Liver (tissue), 8 donors: ENCODE measurements at regions not wholly inside any gene's neighbourhood (a gene's known extent, or its start where the extent isn't known, plus 50 kb on each side); places are given as distances from the start of the nearest gene placed in this dataset.

ENCODE experiments used
- DNase-seq: peaks from one replicate; pipeline ENCODE4 v3.0.0-alpha.2; 2017; ENCODE audit warnings: low spot score
- H3K27ac ChIP-seq, 2 donors: one replicate each; pipeline ENCODE4 v1.7.0; 2013; ENCODE audit warnings: inconsistent platforms in 2 of 2, low read length in 2 of 2, control low read depth in 1 of 2, low read depth in 1 of 2, mild to moderate bottlenecking in 1 of 2
- H3K27me3 ChIP-seq, 4 donors: one replicate each; pipeline versions ENCODE4 v1.6.1 to v1.7.0; 2013; ENCODE audit warnings: low read length in 3 of 4, inconsistent platforms in 1 of 4, mild to moderate bottlenecking in 1 of 4, moderate library complexity in 1 of 4; ENCODE audit not compliant: control insufficient read depth in 4 of 4, insufficient read depth in 4 of 4
- H3K36me3 ChIP-seq, 4 donors: one replicate each; pipeline versions ENCODE4 v1.6.1 to v1.7.0; 2013; ENCODE audit warnings: low read length in 3 of 4, mild to moderate bottlenecking in 3 of 4, low read depth in 1 of 4, moderate library complexity in 1 of 4; ENCODE audit not compliant: control insufficient read depth in 4 of 4, insufficient read depth in 3 of 4
- H3K4me1 ChIP-seq, 4 donors: one replicate each; pipeline versions ENCODE4 v1.6.1 to v1.7.0; 2013; ENCODE audit warnings: low read length in 3 of 4, mild to moderate bottlenecking in 3 of 4, moderate library complexity in 1 of 4; ENCODE audit not compliant: control insufficient read depth in 4 of 4, insufficient read depth in 4 of 4
- H3K4me3 ChIP-seq, 3 donors: one replicate each; pipeline versions ENCODE4 v1.6.1 to v1.7.0; 2013; ENCODE audit warnings: low read length in 3 of 3, control low read depth in 1 of 3, low read depth in 1 of 3, mild to moderate bottlenecking in 1 of 3
- H3K9ac ChIP-seq, 2 donors: one replicate each; pipeline ENCODE4 v1.7.0; 2013; ENCODE audit warnings: low read length in 2 of 2, mild to moderate bottlenecking in 2 of 2, moderate library complexity in 2 of 2, control low read depth in 1 of 2, low read depth in 1 of 2
- H3K9me3 ChIP-seq, 4 donors: one replicate each; pipeline versions ENCODE4 v1.6.1 to v1.7.0; 2013; ENCODE audit warnings: low read length in 3 of 4; ENCODE audit not compliant: control insufficient read depth in 4 of 4
- EGR1 ChIP-seq, 2 donors: IDR thresholded peaks; 2 replicates each; pipeline ENCODE4 v1.6.1; 2016 to 2018; ENCODE audit warnings: antibody characterized with exemption in 2 of 2, low read depth in 2 of 2
- FOXA2 ChIP-seq: IDR thresholded peaks from 2 replicates; pipeline ENCODE4 v1.6.1; 2016; ENCODE audit warnings: antibody characterized with exemption
- GABPA ChIP-seq, 2 donors: IDR thresholded peaks in 1 of 2; conservative IDR thresholded peaks in 1 of 2; 2 replicates each; pipeline ENCODE4 v1.6.1; 2016; ENCODE audit warnings: antibody characterized with exemption in 2 of 2, mild to moderate bottlenecking in 1 of 2, moderate library complexity in 1 of 2
- HNF4A ChIP-seq, 2 donors: conservative IDR thresholded peaks; 2 replicates each; pipeline ENCODE4 v1.6.1; 2016; ENCODE audit warnings: antibody characterized with exemption in 2 of 2, mild to moderate bottlenecking in 2 of 2
- HNF4G ChIP-seq: IDR thresholded peaks from 2 replicates; pipeline ENCODE4 v1.6.1; 2016; ENCODE audit warnings: antibody characterized with exemption
- JUND ChIP-seq, 2 donors: IDR thresholded peaks; 2 replicates each; pipeline ENCODE4 v1.6.1; 2016; ENCODE audit warnings: antibody characterized with exemption in 2 of 2
- NR2F2 ChIP-seq: IDR thresholded peaks from 2 replicates; pipeline ENCODE4 v1.6.1; 2016; ENCODE audit warnings: antibody characterized with exemption
- RAD21 ChIP-seq, 2 donors: IDR thresholded peaks; 2 replicates each; pipeline ENCODE4 v1.6.1; 2016; ENCODE audit warnings: antibody characterized with exemption in 2 of 2, mild to moderate bottlenecking in 2 of 2
- RXRA ChIP-seq, 2 donors: IDR thresholded peaks; 2 replicates each; pipeline ENCODE4 v1.6.1; 2017 to 2018; ENCODE audit warnings: antibody characterized with exemption in 2 of 2, mild to moderate bottlenecking in 1 of 2
- SP1 ChIP-seq: IDR thresholded peaks from 2 replicates; pipeline ENCODE4 v1.6.1; 2018; ENCODE audit warnings: antibody characterized with exemption, mild to moderate bottlenecking
- WGBS: extraction: QIAGEN DNeasy Blood & Tissue Kit; methylation state at CpG from one replicate; pipeline ENCODE4 v1.1.7; 2013; 5-methylcytosine and 5-hydroxymethylcytosine counted together
- TF ChIP-seq, protein P1 (sequence below): IDR thresholded peaks from 2 replicates; pipeline ENCODE4 v1.6.1; 2016; ENCODE audit warnings: antibody characterized with exemption, mild to moderate bottlenecking
- TF ChIP-seq, protein P2 (sequence below): fragments of 150-350 bp; IDR thresholded peaks from 2 replicates; pipeline ENCODE4 v1.5.1; 2017; ENCODE audit warnings: improper control_type of control experiment, low read depth, low read length; ENCODE audit not compliant: missing input control
- TF ChIP-seq, protein P3 (sequence below): IDR thresholded peaks from 2 replicates; pipeline ENCODE4 v1.6.1; 2016; ENCODE audit warnings: antibody characterized with exemption
- TF ChIP-seq, protein P4 (sequence below): IDR thresholded peaks from 2 replicates; pipeline ENCODE4 v1.6.1; 2016; ENCODE audit warnings: antibody characterized with exemption
- donor health status: healthy.
- donor health status: healthy.
- donor health status: healthy.
- donor health status: healthy.
- donor health status: healthy.

DNA sequence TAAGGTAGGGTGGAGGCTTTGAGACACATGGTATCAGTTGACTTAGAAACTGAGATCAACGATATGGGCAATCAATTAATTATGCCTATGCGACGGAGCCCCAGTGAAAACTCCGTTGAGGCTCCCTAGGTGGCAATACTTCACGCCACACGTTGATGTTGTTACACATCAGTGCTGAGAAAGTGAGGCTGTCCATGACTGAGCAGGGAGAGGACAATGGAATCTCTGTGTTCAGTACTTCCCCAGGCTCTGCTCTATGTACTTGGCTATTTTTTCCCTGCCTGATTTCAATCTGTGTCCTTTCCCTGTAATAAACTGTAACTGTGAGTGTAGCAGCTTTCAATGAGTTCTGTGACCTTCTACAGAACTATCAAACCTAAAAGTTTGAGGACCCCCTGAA, 211.7 kb downstream of the SNCAIP start:
- Histone ChIP-seq H3K36me3 (no peaks in the 10 kb centered on the region), H3K27ac (no peak overlapping the region), H3K27me3 (no peaks in the 10 kb centered on the region), H3K9ac (no peak overlapping the region), H3K9me3 (no peaks in the 10 kb centered on the region), H3K4me3 (no peak overlapping the region), H3K4me1 (no peaks in the 10 kb centered on the region)
- 85% methylated on average over 6 of the region's 6 CpGs for WGBS
- TF ChIP-seq SP1 (no peak), JUND (IDR thresholded peaks at IDR 0.05) (no peak), HNF4G (no peak), RAD21 (IDR thresholded peaks at IDR 0.05) (no peak), NR2F2 (no peak), EGR1 (IDR thresholded peaks at IDR 0.05; ENCODE audit: low read depth in 2 of 2) (no peak), RXRA (IDR thresholded peaks at IDR 0.05) (no peak), HNF4A (conservative IDR thresholded peaks at IDR 0.05) (no peak), GABPA (IDR thresholded peaks at IDR 0.05 in 1 of 2, conservative IDR thresholded peaks at IDR 0.05 in 1 of 2) (no peak), FOXA2 (no peak)
- TF ChIP-seq, protein P1, sequence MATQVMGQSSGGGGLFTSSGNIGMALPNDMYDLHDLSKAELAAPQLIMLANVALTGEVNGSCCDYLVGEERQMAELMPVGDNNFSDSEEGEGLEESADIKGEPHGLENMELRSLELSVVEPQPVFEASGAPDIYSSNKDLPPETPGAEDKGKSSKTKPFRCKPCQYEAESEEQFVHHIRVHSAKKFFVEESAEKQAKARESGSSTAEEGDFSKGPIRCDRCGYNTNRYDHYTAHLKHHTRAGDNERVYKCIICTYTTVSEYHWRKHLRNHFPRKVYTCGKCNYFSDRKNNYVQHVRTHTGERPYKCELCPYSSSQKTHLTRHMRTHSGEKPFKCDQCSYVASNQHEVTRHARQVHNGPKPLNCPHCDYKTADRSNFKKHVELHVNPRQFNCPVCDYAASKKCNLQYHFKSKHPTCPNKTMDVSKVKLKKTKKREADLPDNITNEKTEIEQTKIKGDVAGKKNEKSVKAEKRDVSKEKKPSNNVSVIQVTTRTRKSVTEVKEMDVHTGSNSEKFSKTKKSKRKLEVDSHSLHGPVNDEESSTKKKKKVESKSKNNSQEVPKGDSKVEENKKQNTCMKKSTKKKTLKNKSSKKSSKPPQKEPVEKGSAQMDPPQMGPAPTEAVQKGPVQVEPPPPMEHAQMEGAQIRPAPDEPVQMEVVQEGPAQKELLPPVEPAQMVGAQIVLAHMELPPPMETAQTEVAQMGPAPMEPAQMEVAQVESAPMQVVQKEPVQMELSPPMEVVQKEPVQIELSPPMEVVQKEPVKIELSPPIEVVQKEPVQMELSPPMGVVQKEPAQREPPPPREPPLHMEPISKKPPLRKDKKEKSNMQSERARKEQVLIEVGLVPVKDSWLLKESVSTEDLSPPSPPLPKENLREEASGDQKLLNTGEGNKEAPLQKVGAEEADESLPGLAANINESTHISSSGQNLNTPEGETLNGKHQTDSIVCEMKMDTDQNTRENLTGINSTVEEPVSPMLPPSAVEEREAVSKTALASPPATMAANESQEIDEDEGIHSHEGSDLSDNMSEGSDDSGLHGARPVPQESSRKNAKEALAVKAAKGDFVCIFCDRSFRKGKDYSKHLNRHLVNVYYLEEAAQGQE, result no peak
- TF ChIP-seq, protein P2, sequence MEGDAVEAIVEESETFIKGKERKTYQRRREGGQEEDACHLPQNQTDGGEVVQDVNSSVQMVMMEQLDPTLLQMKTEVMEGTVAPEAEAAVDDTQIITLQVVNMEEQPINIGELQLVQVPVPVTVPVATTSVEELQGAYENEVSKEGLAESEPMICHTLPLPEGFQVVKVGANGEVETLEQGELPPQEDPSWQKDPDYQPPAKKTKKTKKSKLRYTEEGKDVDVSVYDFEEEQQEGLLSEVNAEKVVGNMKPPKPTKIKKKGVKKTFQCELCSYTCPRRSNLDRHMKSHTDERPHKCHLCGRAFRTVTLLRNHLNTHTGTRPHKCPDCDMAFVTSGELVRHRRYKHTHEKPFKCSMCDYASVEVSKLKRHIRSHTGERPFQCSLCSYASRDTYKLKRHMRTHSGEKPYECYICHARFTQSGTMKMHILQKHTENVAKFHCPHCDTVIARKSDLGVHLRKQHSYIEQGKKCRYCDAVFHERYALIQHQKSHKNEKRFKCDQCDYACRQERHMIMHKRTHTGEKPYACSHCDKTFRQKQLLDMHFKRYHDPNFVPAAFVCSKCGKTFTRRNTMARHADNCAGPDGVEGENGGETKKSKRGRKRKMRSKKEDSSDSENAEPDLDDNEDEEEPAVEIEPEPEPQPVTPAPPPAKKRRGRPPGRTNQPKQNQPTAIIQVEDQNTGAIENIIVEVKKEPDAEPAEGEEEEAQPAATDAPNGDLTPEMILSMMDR, result no peak
- TF ChIP-seq, protein P3, sequence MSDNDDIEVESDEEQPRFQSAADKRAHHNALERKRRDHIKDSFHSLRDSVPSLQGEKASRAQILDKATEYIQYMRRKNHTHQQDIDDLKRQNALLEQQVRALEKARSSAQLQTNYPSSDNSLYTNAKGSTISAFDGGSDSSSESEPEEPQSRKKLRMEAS, result no peak
- TF ChIP-seq, protein P4, sequence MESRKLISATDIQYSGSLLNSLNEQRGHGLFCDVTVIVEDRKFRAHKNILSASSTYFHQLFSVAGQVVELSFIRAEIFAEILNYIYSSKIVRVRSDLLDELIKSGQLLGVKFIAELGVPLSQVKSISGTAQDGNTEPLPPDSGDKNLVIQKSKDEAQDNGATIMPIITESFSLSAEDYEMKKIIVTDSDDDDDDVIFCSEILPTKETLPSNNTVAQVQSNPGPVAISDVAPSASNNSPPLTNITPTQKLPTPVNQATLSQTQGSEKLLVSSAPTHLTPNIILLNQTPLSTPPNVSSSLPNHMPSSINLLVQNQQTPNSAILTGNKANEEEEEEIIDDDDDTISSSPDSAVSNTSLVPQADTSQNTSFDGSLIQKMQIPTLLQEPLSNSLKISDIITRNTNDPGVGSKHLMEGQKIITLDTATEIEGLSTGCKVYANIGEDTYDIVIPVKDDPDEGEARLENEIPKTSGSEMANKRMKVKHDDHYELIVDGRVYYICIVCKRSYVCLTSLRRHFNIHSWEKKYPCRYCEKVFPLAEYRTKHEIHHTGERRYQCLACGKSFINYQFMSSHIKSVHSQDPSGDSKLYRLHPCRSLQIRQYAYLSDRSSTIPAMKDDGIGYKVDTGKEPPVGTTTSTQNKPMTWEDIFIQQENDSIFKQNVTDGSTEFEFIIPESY, result no peak
- no peak for DNase-seq

DNA sequence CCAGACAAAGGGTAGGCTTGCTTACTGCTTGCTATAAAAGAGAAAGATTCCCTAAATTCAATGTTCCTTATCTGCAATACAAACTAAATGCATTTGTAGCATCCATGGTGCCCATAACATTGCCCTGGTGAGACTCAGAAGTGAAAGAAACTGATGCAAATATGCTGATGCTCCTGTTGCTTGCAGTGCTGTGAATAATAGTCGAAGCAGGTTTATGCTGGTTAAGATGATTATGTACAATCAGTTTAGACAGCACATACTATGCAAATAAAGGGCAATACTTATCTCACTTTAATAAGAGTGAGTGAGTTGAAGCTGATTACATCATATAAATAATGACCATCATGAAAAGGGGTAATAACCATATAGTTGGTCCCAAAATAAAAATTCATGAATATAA, 215.5 kb downstream of the SNCAIP start:
- TF ChIP-seq, protein P1, result no peak
- TF ChIP-seq RXRA (IDR thresholded peaks at IDR 0.05) (no peak), GABPA (IDR thresholded peaks at IDR 0.05 in 1 of 2, conservative IDR thresholded peaks at IDR 0.05 in 1 of 2) (no peak), FOXA2 (no peak)
- TF ChIP-seq, protein P2, result no peak
- Histone ChIP-seq H3K27me3 (no peaks in the 10 kb centered on the region), H3K9ac (no peak overlapping the region), H3K36me3 (no peaks in the 10 kb centered on the region), H3K27ac (no peak overlapping the region), H3K4me3 (no peak overlapping the region), H3K9me3 (no peaks in the 10 kb centered on the region), H3K4me1 (no peaks in the 10 kb centered on the region)
- DNase-seq, result no peak
- WGBS, result 93% methylated on average over 1 of the region's 1 CpG
